Loucy (cell line): ENCODE measurements at regions not wholly inside any gene's neighbourhood (a gene's known extent, or its start where the extent isn't known, plus 50 kb on each side); places are given as distances from the start of the nearest gene placed in this dataset.

Source experiments
- H2AFZ ChIP-seq: fragments of 200-600 bp; sonication (generic); 2 replicates; pipeline ENCODE4 v1.6.0; 2016; ENCODE audit warnings: antibody characterized with exemption, mild to moderate bottlenecking, low read length, moderate library complexity
- H3F3A ChIP-seq: fragments of 200-600 bp; 2 replicates; pipeline ENCODE4 v1.6.0; 2016; ENCODE audit warnings: antibody characterized with exemption, low read depth, mild to moderate bottlenecking
- H3K27me3 ChIP-seq: fragments of 200-600 bp; sonication (generic); 2 replicates; pipeline ENCODE4 v1.6.1; 2014; ENCODE audit warnings: low read length, mild to moderate bottlenecking; ENCODE audit not compliant: insufficient read depth, poor library complexity, severe bottlenecking
- H3K36me3 ChIP-seq: fragments of 200-600 bp; sonication (generic); 2 replicates; pipeline ENCODE4 v1.6.1; 2016; ENCODE audit warnings: low read length; ENCODE audit not compliant: insufficient read depth
- H3K4me1 ChIP-seq: fragments of 200-600 bp; sonication (generic); 2 replicates; pipeline ENCODE4 v1.5.1; 2014; ENCODE audit warnings: low read length, mild to moderate bottlenecking; ENCODE audit not compliant: insufficient read depth, poor library complexity, severe bottlenecking
- H3K4me2 ChIP-seq: fragments of 200-600 bp; sonication (generic); 2 replicates; pipeline ENCODE4 v1.6.0; 2014; ENCODE audit warnings: antibody characterized with exemption, low read length, low read depth, mild to moderate bottlenecking; ENCODE audit not compliant: poor library complexity, severe bottlenecking
- H3K4me3 ChIP-seq: fragments of 200-600 bp; sonication (generic); 2 replicates; pipeline ENCODE4 v1.5.1; 2014; ENCODE audit warnings: low read length, mild to moderate bottlenecking, mixed read lengths; ENCODE audit not compliant: poor library complexity, severe bottlenecking
- H3K79me2 ChIP-seq: fragments of 200-600 bp; sonication (generic); 2 replicates; pipeline ENCODE4 v1.6.1; 2014; ENCODE audit warnings: low read length; ENCODE audit not compliant: insufficient read depth
- H3K9ac ChIP-seq: fragments of 200-600 bp; sonication (generic); 2 replicates; pipeline ENCODE4 v1.6.0; 2014; ENCODE audit warnings: mild to moderate bottlenecking, low read depth, low read length, moderate library complexity; ENCODE audit not compliant: poor library complexity, severe bottlenecking
- H3K9me2 ChIP-seq: fragments of 200-600 bp; sonication (generic); replicated peaks from 2 replicates; pipeline ENCODE4 v1.6.1; 2016; ENCODE audit warnings: low read depth, low read length, mixed read lengths
- H3K9me3 ChIP-seq: fragments of 200-600 bp; sonication (generic); 2 replicates; pipeline ENCODE4 v1.6.1; 2014; ENCODE audit warnings: mild to moderate bottlenecking, antibody characterized with exemption, low read length, low read depth; ENCODE audit not compliant: insufficient read depth
- H4K20me1 ChIP-seq: fragments of 200-600 bp; sonication (generic); 2 replicates; pipeline ENCODE4 v1.6.0; 2014; ENCODE audit warnings: antibody characterized with exemption, low read length, mild to moderate bottlenecking; ENCODE audit not compliant: insufficient read depth, poor library complexity, severe bottlenecking
- CTCF ChIP-seq: fragments of 200-600 bp; sonication (generic); conservative IDR thresholded peaks from 2 replicates; pipeline ENCODE4 v1.5.1; 2014; ENCODE audit warnings: mild to moderate bottlenecking, antibody characterized with exemption, low read length
- EZH2phosphoT487 ChIP-seq: fragments of 200-600 bp; IDR thresholded peaks from 2 replicates; pipeline ENCODE4 v1.6.1; 2018; ENCODE audit warnings: antibody characterized with exemption, mild to moderate bottlenecking, moderate library complexity, borderline replicate concordance

- no peaks in the 10 kb centered on the region for H4K20me1 ChIP-seq
- TF ChIP-seq EZH2phosphoT487: no peak
- TF ChIP-seq CTCF: no peak
- H3K9me2 ChIP-seq: no peaks in the 10 kb centered on the region
- H3F3A ChIP-seq: no peaks in the 10 kb centered on the region
- H3K4me3 ChIP-seq: no peak overlapping the region
- no peaks in the 10 kb centered on the region for H3K9me3 ChIP-seq
- H3K79me2 ChIP-seq: no peaks in the 10 kb centered on the region
- no peaks in the 10 kb centered on the region for H3K36me3 ChIP-seq
- H3K4me1 ChIP-seq: peaks cover 15% of the 10 kb centered on the region
- H3K27me3 ChIP-seq: no peaks in the 10 kb centered on the region
- H2AFZ ChIP-seq: no peak overlapping the region
- H3K9ac ChIP-seq: no peak overlapping the region
- no peak overlapping the region for H3K4me2 ChIP-seq
These were observed 77.6 kb downstream of the PITPNM2 start for GRCh38 chr12:123073292-123073691.

GRCh38 chr12:123071857-123072256 is 79.0 kb downstream of the PITPNM2 start:
- no peaks in the 10 kb centered on the region for H3K9me3 ChIP-seq
- no peak for TF ChIP-seq CTCF
- TF ChIP-seq EZH2phosphoT487: no peak
- H3K4me2 ChIP-seq: no peak overlapping the region
- H3K27me3 ChIP-seq: no peaks in the 10 kb centered on the region
- no peaks in the 10 kb centered on the region for H3K9me2 ChIP-seq
- H3K9ac ChIP-seq: no peak overlapping the region
- no peak overlapping the region for H2AFZ ChIP-seq
- no peak overlapping the region for H3K4me3 ChIP-seq
- H3K79me2 ChIP-seq: no peaks in the 10 kb centered on the region
- H3F3A ChIP-seq: no peaks in the 10 kb centered on the region
- H3K4me1 ChIP-seq: peaks cover 15% of the 10 kb centered on the region
- no peaks in the 10 kb centered on the region for H3K36me3 ChIP-seq
- no peaks in the 10 kb centered on the region for H4K20me1 ChIP-seq

- peaks cover 16% of the 10 kb centered on the region for H3K4me1 ChIP-seq
- no peak overlapping the region for H3K4me2 ChIP-seq
- H3K79me2 ChIP-seq: no peaks in the 10 kb centered on the region
- H4K20me1 ChIP-seq: no peaks in the 10 kb centered on the region
- no peak overlapping the region for H3K4me3 ChIP-seq
- H3K9me2 ChIP-seq: no peaks in the 10 kb centered on the region
- TF ChIP-seq EZH2phosphoT487: no peak
- TF ChIP-seq CTCF: no peak
- H3F3A ChIP-seq: no peaks in the 10 kb centered on the region
- no peak overlapping the region for H2AFZ ChIP-seq
- H3K36me3 ChIP-seq: no peaks in the 10 kb centered on the region
- no peaks in the 10 kb centered on the region for H3K27me3 ChIP-seq
- H3K9me3 ChIP-seq: no peaks in the 10 kb centered on the region
- H3K9ac ChIP-seq: no peak overlapping the region
These were observed 79.6 kb downstream of the PITPNM2 start for GRCh38 chr12:123071099-123071800.
